LNCaP clone FGC (cell line): ENCODE measurements at regions not wholly inside any gene's neighbourhood (a gene's known extent, or its start where the extent isn't known, plus 50 kb on each side); places are given as distances from the start of the nearest gene placed in this dataset.

Source experiments
- DNase-seq: peaks from one replicate; pipeline ENCODE4 v3.0.0-alpha.2; 2011; ENCODE audit warnings: low read depth
- H3K4me3 ChIP-seq: 2 replicates; pipeline ENCODE4 v1.5.1; 2011; ENCODE audit warnings: mild to moderate bottlenecking, low read depth, low read length, control low read depth
- TF ChIP-seq, protein P1 (sequence below): IDR thresholded peaks from 2 replicates; pipeline ENCODE4 v1.5.1; 2012; ENCODE audit warnings: mild to moderate bottlenecking; ENCODE audit not compliant: control insufficient read depth, insufficient read depth; ENCODE audit errors: extremely low read depth

DNA sequence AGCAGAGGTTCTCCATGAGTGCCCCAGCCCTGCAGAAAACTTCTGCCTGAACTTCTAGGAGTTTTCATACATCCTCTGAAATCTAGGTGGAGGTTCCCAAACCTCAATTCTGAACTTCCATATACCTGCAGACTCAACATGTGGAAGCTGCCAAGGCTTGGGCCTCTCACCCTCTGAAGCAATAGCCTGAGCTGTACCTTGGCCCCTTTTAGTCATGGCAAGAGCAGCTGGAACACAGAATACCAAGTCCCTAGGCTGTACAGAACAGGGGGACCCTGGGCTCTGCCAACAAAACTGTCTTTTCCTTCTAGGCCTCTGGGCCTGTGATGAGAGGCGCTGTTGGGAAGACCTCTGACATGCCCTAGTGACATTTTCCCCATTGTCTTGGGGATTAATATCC, 494.3 kb upstream of the FOXG1 start:
- no peak for DNase-seq
- TF ChIP-seq, protein P1, sequence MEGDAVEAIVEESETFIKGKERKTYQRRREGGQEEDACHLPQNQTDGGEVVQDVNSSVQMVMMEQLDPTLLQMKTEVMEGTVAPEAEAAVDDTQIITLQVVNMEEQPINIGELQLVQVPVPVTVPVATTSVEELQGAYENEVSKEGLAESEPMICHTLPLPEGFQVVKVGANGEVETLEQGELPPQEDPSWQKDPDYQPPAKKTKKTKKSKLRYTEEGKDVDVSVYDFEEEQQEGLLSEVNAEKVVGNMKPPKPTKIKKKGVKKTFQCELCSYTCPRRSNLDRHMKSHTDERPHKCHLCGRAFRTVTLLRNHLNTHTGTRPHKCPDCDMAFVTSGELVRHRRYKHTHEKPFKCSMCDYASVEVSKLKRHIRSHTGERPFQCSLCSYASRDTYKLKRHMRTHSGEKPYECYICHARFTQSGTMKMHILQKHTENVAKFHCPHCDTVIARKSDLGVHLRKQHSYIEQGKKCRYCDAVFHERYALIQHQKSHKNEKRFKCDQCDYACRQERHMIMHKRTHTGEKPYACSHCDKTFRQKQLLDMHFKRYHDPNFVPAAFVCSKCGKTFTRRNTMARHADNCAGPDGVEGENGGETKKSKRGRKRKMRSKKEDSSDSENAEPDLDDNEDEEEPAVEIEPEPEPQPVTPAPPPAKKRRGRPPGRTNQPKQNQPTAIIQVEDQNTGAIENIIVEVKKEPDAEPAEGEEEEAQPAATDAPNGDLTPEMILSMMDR = no peak
- H3K4me3 ChIP-seq = no peak overlapping the region

DNA sequence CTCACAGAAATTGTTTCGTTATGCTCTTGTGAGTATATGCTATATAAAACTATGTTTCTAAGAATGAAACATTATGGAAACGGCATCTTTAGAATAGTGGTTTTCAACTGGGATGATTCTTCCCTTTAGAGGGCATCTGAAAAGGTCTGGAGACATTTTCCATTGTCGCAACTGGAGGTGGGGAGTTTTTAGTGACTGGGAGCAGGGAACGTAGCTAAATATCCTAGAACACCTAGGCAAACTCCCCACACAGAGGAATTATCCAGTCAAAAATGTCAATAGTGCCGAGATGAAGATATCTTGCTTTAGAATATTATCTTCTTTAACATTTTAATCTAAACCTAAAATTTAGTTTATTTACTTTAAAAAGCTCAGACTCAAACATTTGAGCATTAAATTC, 486.1 kb upstream of the FOXG1 start:
- DNase-seq = no peak
- TF ChIP-seq, protein P1 = no peak
- no peak overlapping the region for H3K4me3 ChIP-seq

DNA sequence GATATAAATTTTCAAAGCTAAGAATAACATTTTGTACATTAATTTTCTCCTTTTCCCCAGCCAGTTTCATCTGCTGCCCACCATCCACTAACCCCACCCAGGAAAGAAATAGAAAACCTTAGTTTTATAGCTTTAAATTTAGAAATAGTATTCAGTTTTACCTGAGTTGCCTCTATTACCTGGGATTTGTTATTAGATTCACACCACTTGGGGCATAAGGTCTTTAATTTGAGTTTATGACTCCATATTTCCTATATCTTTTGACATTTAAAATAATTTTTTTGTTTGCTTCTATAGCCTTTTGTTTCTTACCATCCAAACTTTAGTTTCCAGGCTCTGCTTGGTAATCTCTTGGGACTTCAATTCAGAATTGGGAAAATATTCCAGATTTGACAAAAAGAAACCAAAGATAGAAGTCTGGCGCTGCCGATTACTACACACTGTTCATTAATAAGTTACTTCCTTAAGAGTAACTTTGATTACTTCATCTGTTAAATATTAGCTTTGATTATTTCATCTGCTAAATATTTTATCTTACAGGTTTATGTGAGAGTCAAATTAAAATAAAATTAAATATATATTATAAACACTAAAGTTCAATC, 485.5 kb upstream of the FOXG1 start:
- no peak overlapping the region for H3K4me3 ChIP-seq
- DNase-seq = no peak
- TF ChIP-seq, protein P1 = no peak

DNA sequence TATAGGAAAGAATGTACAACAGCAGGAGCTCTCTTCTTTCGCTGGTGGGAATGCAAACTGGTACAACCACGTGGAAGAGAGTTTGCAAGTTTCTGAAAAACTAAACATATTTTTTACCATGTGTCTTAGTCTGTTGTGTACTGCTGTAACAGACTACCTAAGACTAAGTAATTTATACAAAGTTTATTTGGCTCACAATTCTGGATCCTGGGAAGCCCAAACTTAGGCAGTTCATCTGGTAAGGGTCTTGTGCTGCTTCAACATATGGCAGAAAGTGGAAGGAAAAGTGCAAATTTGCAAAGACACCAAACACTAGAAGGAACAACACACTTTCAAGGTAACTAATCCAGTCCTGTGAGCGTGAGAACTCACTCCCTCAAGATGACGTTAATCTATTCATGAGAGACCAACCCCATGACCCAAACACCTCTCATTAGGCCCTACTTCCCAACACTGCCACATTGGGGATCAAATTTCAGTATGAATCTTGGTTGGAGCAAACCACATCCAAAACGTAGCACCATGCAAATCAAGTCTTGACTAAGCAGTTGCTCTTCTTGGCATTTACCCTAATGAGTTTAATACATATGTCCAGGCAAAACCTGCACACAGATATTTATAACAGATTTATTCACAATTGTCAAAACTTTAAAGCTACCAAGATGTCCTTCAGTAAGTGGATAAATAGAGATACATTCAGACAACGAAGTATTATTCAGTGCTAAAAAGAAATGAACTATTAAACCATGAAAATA, 481.9 kb upstream of the FOXG1 start:
- no peak for DNase-seq
- TF ChIP-seq, protein P1 = no peak
- no peak overlapping the region for H3K4me3 ChIP-seq

DNA sequence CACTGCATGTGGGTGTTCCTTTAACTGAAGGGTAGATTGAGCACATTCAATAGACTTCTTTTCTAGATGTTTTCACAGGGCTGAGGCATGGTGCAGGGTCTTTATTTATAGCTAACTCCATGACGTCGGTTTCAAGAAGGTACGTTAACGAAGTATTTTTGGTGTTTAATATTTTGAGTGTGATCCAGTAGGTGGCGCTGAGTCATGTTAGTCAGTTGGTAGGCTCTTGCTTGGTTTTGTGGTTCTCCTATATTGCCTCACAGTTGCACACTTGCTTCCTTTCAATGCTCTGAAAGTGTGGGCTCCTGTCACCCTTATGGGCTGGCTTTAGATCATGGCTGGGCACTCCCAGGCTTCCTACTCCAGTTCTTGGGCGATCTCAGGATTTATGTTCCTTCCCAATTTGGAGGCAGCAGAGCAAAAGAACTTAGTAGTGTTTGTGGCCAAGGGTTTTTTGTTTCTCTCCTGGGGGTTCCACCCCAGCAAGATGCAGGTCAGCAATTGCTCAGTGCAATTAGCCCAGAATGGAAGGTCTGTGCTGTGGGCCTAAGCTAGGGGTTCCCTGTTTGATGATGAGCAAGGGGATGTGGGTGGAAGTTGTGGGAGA, 471.6 kb upstream of the FOXG1 start:
- H3K4me3 ChIP-seq = no peak overlapping the region
- DNase-seq = peak; percentile 17
- TF ChIP-seq, protein P1 = peak; percentile 68

DNA sequence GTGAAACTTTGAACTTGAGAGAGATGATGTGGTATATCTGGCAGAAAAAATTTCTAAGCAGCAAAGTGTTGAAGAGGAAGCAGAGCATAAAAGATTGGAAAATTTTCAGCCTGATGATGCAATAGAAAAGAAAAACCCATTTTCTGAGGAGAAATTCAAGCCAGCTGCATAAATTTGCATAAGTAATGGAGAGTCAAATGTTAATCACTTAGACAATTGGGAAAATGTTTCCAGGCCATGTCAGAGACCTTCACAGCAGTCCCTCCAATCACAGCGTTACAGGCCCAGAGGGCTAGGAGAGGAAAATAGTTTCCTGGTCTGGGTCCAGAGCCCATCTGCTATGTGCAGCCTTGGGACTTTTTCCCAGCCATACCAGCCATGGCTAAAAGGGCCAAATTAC, 469.0 kb upstream of the FOXG1 start:
- no peak for DNase-seq
- H3K4me3 ChIP-seq = no peak overlapping the region
- TF ChIP-seq, protein P1 = no peak
